ENCODE measurements at regions not wholly inside any gene's neighbourhood (a gene's known extent, or its start where the extent isn't known, plus 50 kb on each side); places are given as distances from the start of the nearest gene placed in this dataset.

- ChIA-PET POLR2A (ENCODE audit: unreplicated experiment) (no interaction called here), CTCF (no interaction called here)
- no peak overlapping the region for H2BK15ac ChIP-seq (ENCODE audit: low read depth, low read length)
- no peak overlapping the region for H2AK5ac ChIP-seq (ENCODE audit: low read depth, low read length)
- in situ Hi-C loops (cut with MboI; ENCODE audit: low sequenced_read_pairs): loop anchor here (5.0 to 25.0 kb wide), 2 partner anchors 237 to 872 kb away; partner anchors contain the start of gene BPHL
- H4K91ac ChIP-seq (ENCODE audit: insufficient read depth, low read depth, low read length): no peak overlapping the region
- no peak overlapping the region for H2BK120ac ChIP-seq (ENCODE audit: low read depth, low read length)
- H3K9ac ChIP-seq (ENCODE audit: low read depth, low read length): no peak overlapping the region
- H3K23ac ChIP-seq (ENCODE audit: low read depth, low read length): no peak overlapping the region
- no peak overlapping the region for H2AK9ac ChIP-seq (replicated peaks; ENCODE audit: low read depth, low read length, poor library complexity)
- dilution Hi-C loops (cut with HindIII; ENCODE audit: low sequenced_read_pairs, unreplicated experiment): no loop called here
- peaks cover 5 to 7% of the 10 kb centered on the region in 2 experiments; a peak in 3 of 4 replicates for H3K79me1 ChIP-seq (ENCODE audit: low read depth in 1 of 2, low read length in 2 of 2)
- H4K5ac ChIP-seq (ENCODE audit: low read depth, low read length): no peak overlapping the region
- H3K27me3 ChIP-seq (ENCODE audit: control insufficient read depth, insufficient read depth, low read length): no peaks in the 10 kb centered on the region
- DNase-seq: no peak
- no peak overlapping the region for H3K4me3 ChIP-seq (ENCODE audit: insufficient read depth, low read depth, low read length)
- no peak overlapping the region for H3K14ac ChIP-seq (replicated peaks; ENCODE audit: low read depth, low read length)
- no peak overlapping the region for H2BK5ac ChIP-seq (ENCODE audit: low read depth, low read length, poor library complexity, severe bottlenecking)
- no peaks in the 10 kb centered on the region for H3K9me3 ChIP-seq (ENCODE audit: control insufficient read depth, insufficient read depth, low read length)
- no peaks in the 10 kb centered on the region for H3K36me3 ChIP-seq (ENCODE audit: control insufficient read depth, insufficient read depth, low read length)
- WGBS, 2 experiments (ENCODE audit: extremely low coverage in 2 of 2, insufficient read length in 1 of 2): no CpG with 5 or more reads among the region's 5 CpGs
- no peak overlapping the region for H3K4ac ChIP-seq (ENCODE audit: low read depth, low read length)
- intact Hi-C loops (cut with micrococcal nuclease): no loop called here
- TF ChIP-seq POLR2A (IDR thresholded peaks at IDR 0.05; ENCODE audit: low read depth, low read length): no peak
- no peak for TF ChIP-seq MXI1 (IDR thresholded peaks at IDR 0.05; ENCODE audit: borderline replicate concordance, low read depth, low read length)
- no peak for TF ChIP-seq MAZ (IDR thresholded peaks at IDR 0.05; ENCODE audit: borderline replicate concordance, low read depth, low read length)
- no peak for TF ChIP-seq RCOR1 (IDR thresholded peaks at IDR 0.05; ENCODE audit: insufficient replicate concordance, low read length)
- no peak for TF ChIP-seq NFE2L2 (IDR thresholded peaks at IDR 0.05; ENCODE audit: low read depth, low read length)
- no peak for TF ChIP-seq RFX5 (IDR thresholded peaks at IDR 0.05; ENCODE audit: low read depth, low read length)
- H3K56ac ChIP-seq (ENCODE audit: extremely low read depth, insufficient read depth, low read length): no peak overlapping the region
- H3K18ac ChIP-seq (ENCODE audit: low read depth, low read length): no peak overlapping the region
- no peak overlapping the region for H3K4me2 ChIP-seq (ENCODE audit: low read depth, low read length)
- H4K8ac ChIP-seq (ENCODE audit: low read depth in 2 of 2, low read length in 2 of 2): no peak overlapping the region
- no TSS peak for BruUV-seq (replicated peaks)
- H3K27ac ChIP-seq (ENCODE audit: insufficient read depth, low read length): no peak overlapping the region
- peaks cover 5% of the 10 kb centered on the region for H3K4me1 ChIP-seq (ENCODE audit: control insufficient read depth, insufficient read depth, low read length)
- H2BK20ac ChIP-seq (ENCODE audit: low read depth, low read length): no peak overlapping the region
- no peak for ATAC-seq (ENCODE audit: low read depth)
- H2AFZ ChIP-seq (replicated peaks; ENCODE audit: low read length, poor library complexity): no peak overlapping the region
- peaks cover 12% of the 10 kb centered on the region for H3K9me1 ChIP-seq (ENCODE audit: insufficient read depth, low read length)
- H4K20me1 ChIP-seq (ENCODE audit: insufficient read depth, low read length): no peaks in the 10 kb centered on the region
Measured at GRCh38 chr6:3984494-3984893, 94.4 kb downstream of the FAM217A start.

Measured in IMR-90 (cell line).